Stimulated activated naive B cell treated with anti-CD40 and anti-IgM and Interleukin-4, amounts not matched to agents 10 μg/mL and 1 μg/mL and 100 μg/mL, for 72 hours (primary cell): ENCODE measurements at regions not wholly inside any gene's neighbourhood (a gene's known extent, or its start where the extent isn't known, plus 50 kb on each side); places are given as distances from the start of the nearest gene placed in this dataset.

Experiments
- ATAC-seq, 2 donors: fragments of 150-1000 bp; cut with Tn5 transposase; replicated peaks; 2 replicates each; pipeline ENCODE4 v1.10.0; 2021; ENCODE audit warnings: moderate library complexity in 1 of 2
- DNase-seq: peaks from one replicate; pipeline ENCODE4 v3.0.0; 2021
- H3K27ac Mint-ChIP-seq: one replicate; pipeline ENCODE4 v1.8.0; 2022; ENCODE audit warnings: mild to moderate bottlenecking, mixed read lengths
- H3K27me3 Mint-ChIP-seq, 2 donors: one replicate each; pipeline ENCODE4 v1.8.0; 2022; ENCODE audit warnings: mixed read lengths in 2 of 2
- H3K36me3 Mint-ChIP-seq, 2 donors: one replicate each; pipeline ENCODE4 v1.8.0; 2022; ENCODE audit warnings: mixed read lengths in 2 of 2, mild to moderate bottlenecking in 1 of 2
- H3K4me1 Mint-ChIP-seq, 2 donors: one replicate each; pipeline ENCODE4 v1.8.0; 2022; ENCODE audit warnings: mixed read lengths in 2 of 2, mild to moderate bottlenecking in 1 of 2
- H3K4me3 Mint-ChIP-seq, 2 donors: one replicate each; pipeline ENCODE4 v1.8.0; 2022; ENCODE audit warnings: mild to moderate bottlenecking in 2 of 2, mixed read lengths in 2 of 2, moderate library complexity in 1 of 2
- H3K9me3 Mint-ChIP-seq, 2 donors: one replicate each; pipeline ENCODE4 v1.8.0; 2022; ENCODE audit warnings: mixed read lengths in 2 of 2, mild to moderate bottlenecking in 1 of 2

DNA sequence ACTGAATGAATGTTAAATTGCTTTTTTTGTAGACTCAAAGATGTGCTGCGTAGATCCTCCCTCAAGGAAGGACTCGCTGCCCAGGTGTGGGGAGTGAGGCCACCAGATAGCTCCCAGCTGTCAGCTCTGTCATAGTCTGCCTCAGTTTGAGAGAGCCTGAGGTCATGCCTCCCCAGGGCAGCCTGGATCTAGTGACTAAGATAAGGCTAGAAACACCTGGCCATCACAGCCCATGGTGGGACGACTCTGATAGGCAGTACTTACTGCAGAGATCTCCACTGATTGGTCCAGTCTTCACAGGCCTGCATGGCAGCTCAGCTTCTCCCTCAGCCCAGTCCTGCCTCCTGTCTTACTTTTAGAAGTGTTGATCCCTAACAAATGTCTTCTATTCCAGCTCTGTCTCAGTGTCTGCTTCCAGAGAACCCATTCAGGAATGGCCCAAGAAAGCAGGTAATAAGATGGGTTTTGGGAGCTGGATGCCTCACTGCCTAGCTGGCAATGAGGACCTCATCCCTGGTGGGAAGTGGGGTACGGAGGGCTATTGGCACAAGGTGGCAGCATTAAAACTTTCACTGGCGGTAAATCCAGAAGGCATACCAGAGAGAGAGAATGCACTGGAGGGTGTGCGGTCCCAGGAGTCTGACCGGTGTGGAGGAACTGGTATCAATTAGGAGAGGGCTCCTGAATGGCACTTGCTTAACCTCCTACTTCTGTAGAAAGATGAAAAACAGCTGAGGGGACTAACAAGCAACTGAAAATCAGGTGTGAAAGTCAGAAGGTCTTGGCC, 55.3 kb upstream of the GPR37L1 start:
- Mint-ChIP-seq H3K4me1 (no peaks in the 10 kb centered on the region), H3K4me3 (no peak overlapping the region), H3K36me3 (no peaks in the 10 kb centered on the region), H3K27ac (peak overlapping the region; percentile 48), H3K9me3 (no peaks in the 10 kb centered on the region), H3K27me3 (peaks cover 0 to 5% of the 10 kb centered on the region in 2 donors)
- ATAC-seq, result no peak
- DNase-seq, result no peak

DNA sequence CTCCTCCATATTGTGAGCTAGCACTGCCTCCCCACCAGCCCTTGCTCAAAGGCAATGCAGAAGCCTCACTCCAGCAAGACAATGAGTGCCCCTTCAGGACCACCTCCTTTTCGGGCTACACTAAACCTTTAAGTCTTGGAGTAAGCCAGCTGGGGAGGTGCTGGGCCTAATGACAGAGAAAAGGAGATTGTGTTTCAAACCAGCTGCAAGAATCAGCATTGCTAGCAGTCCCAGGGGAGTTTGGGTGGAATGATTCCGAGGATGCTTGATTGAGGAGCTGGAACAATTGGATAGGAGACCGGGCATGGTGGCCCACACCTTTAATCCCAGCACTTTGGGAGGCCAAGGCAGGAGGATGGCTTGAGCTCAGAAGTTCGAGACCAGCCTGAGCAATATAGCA, 54.1 kb upstream of the GPR37L1 start:
- H3K4me1 Mint-ChIP-seq, result no peaks in the 10 kb centered on the region
- H3K9me3 Mint-ChIP-seq, result no peaks in the 10 kb centered on the region
- H3K4me3 Mint-ChIP-seq, result no peak overlapping the region
- peaks cover 0 to 5% of the 10 kb centered on the region in 2 donors for H3K27me3 Mint-ChIP-seq
- H3K27ac Mint-ChIP-seq, result no peak overlapping the region
- no peak for DNase-seq
- no peak for ATAC-seq
- H3K36me3 Mint-ChIP-seq, result no peaks in the 10 kb centered on the region

- H3K27me3 Mint-ChIP-seq, result peaks cover 0 to 5% of the 10 kb centered on the region in 2 donors
- no peak for ATAC-seq
- no peak for DNase-seq
These were observed 53.1 kb upstream of the GPR37L1 start for GRCh38 chr1:202069662-202070061.

GRCh38 chr1:202072211-202072765, 50.4 kb upstream of the GPR37L1 start:
- no peaks in the 10 kb centered on the region for H3K9me3 Mint-ChIP-seq
- peaks cover 0 to 5% of the 10 kb centered on the region in 2 donors for H3K27me3 Mint-ChIP-seq
- H3K36me3 Mint-ChIP-seq, result no peaks in the 10 kb centered on the region
- H3K4me3 Mint-ChIP-seq, result no peak overlapping the region
- H3K27ac Mint-ChIP-seq, result no peak overlapping the region
- DNase-seq, result no peak
- H3K4me1 Mint-ChIP-seq, result no peaks in the 10 kb centered on the region
- no peak for ATAC-seq

More at GRCh38 chr1:202069662-202070061, 53.1 kb upstream of the GPR37L1 start:
- no peaks in the 10 kb centered on the region for H3K9me3 Mint-ChIP-seq
- no peak overlapping the region for H3K4me3 Mint-ChIP-seq
- no peaks in the 10 kb centered on the region for H3K36me3 Mint-ChIP-seq
- no peaks in the 10 kb centered on the region for H3K4me1 Mint-ChIP-seq
- no peak overlapping the region for H3K27ac Mint-ChIP-seq
